ENCODE measurements at regions not wholly inside any gene's neighbourhood (a gene's known extent, or its start where the extent isn't known, plus 50 kb on each side); places are given as distances from the start of the nearest gene placed in this dataset.

GRCh38 chr20:60628749-60629148, 623.3 kb upstream of the CDH4 start:
- DNase-seq (ENCODE audit: low read depth in 1 of 2, low spot score in 2 of 2) (no peak), FAIRE-seq (no peak)
- H3K23ac ChIP-seq (ENCODE audit: insufficient read length), result no peak overlapping the region
- no peaks in the 10 kb centered on the region for H3K79me2 ChIP-seq (ENCODE audit: control insufficient read depth in 1 of 2, insufficient read depth in 2 of 2, low read length in 2 of 2)
- H2AK5ac ChIP-seq (ENCODE audit: low read depth, low read length), result no peak overlapping the region
- no peak overlapping the region for H3K14ac ChIP-seq (ENCODE audit: insufficient read length)
- H2AFZ ChIP-seq (ENCODE audit: low read length), result no peak overlapping the region
- no peak overlapping the region for H4K91ac ChIP-seq (replicated peaks; ENCODE audit: insufficient read length, low read length)
- H3K4me1 ChIP-seq (replicated peaks in 1 of 4; ENCODE audit: control insufficient read depth in 3 of 4, insufficient read depth in 4 of 4, low read length in 3 of 4), result no peaks in the 10 kb centered on the region; a peak in 1 of 7 replicates
- no peak overlapping the region for H2BK15ac ChIP-seq (ENCODE audit: low read length)
- no peaks in the 10 kb centered on the region for H3K23me2 ChIP-seq (ENCODE audit: low read depth, low read length)
- no peaks in the 10 kb centered on the region for H3K9me3 ChIP-seq (ENCODE audit: insufficient read depth in 2 of 2, low read depth in 1 of 2, low read length in 1 of 2)
- ChIA-PET CTCF (ENCODE audit: partially characterized antibody) (interaction anchor here (0.6 to 1.0 kb wide), 2 partner anchors 25 to 138 kb away, joined by 3 read pairs; no protein-coding TSS in a partner anchor), POLR2A (ENCODE audit: partially characterized antibody) (no interaction called here)
- H4K20me1 ChIP-seq (replicated peaks in 1 of 2; ENCODE audit: control insufficient read depth in 1 of 2, insufficient read depth in 2 of 2, low read length in 2 of 2), result no peaks in the 10 kb centered on the region
- H3K4me3 ChIP-seq (ENCODE audit: extremely low read depth in 1 of 4, insufficient read depth in 2 of 4, low read depth in 3 of 4, low read length in 4 of 4), result no peak overlapping the region
- H4K5ac ChIP-seq (ENCODE audit: insufficient read length, low read depth, low read length), result no peak overlapping the region
- no peak overlapping the region for H3K4me2 ChIP-seq (ENCODE audit: insufficient read depth in 1 of 2, low read depth in 2 of 2, low read length in 2 of 2)
- H2BK20ac ChIP-seq (ENCODE audit: low read length), result no peak overlapping the region
- H3K27ac ChIP-seq (ENCODE audit: low read depth, low read length), result no peak overlapping the region
- WGBS, 2 experiments (ENCODE audit: extremely low coverage in 1 of 2, insufficient coverage in 1 of 2, insufficient read length in 1 of 2, insufficient replicate concordance in 2 of 2, low coverage in 1 of 2, low lambda C conversion rate in 2 of 2, missing lambda C conversion rate in 1 of 2), result 89% methylated on average over 7 of the region's 7 CpGs; no CpG with 5 or more reads in 1 of the 2 experiments
- no peak overlapping the region for H2BK5ac ChIP-seq (ENCODE audit: low read depth, low read length)
- H3K27me3 ChIP-seq (replicated peaks in 1 of 4; ENCODE audit: control insufficient read depth in 3 of 4, extremely low read depth in 1 of 4, insufficient read depth in 3 of 4, low read length in 3 of 4), result 0 out of 7 replicates have a peak, but pooled peaks cover 0 to 3% (median 0%) of the 10 kb centered on the region in 4 experiments
- H3K9ac ChIP-seq (replicated peaks in 1 of 4; ENCODE audit: extremely low read depth in 1 of 4, low read depth in 3 of 4, low read length in 3 of 4), result no peak overlapping the region
- H2BK120ac ChIP-seq (replicated peaks; ENCODE audit: low read depth, low read length), result no peak overlapping the region
- H3K18ac ChIP-seq (ENCODE audit: extremely low read depth, low read length), result no peak overlapping the region
- no peak overlapping the region for H2BK12ac ChIP-seq (ENCODE audit: low read depth, low read length)
- no peaks in the 10 kb centered on the region for H3K79me1 ChIP-seq (ENCODE audit: low read depth, low read length)
- H4K8ac ChIP-seq (ENCODE audit: extremely low read depth, insufficient read depth, low read length), result no peak overlapping the region
- no peak overlapping the region for H3K56ac ChIP-seq (replicated peaks; ENCODE audit: insufficient read length, low read depth, low read length)
- no peaks in the 10 kb centered on the region for H3K36me3 ChIP-seq (ENCODE audit: control insufficient read depth in 2 of 4, insufficient read depth in 4 of 4, low read length in 3 of 4)
- no peak overlapping the region for H3K4ac ChIP-seq (replicated peaks; ENCODE audit: insufficient read length, low read depth, low read length)
- no peak for TF ChIP-seq NANOG (IDR thresholded peaks at IDR 0.05; ENCODE audit: insufficient read depth, low read depth, low read length, poor library complexity, severe bottlenecking)
- no peak for TF ChIP-seq NRF1 (IDR thresholded peaks at IDR 0.05; ENCODE audit: low read depth, low read length)
- TF ChIP-seq SIRT6 (IDR thresholded peaks at IDR 0.05; ENCODE audit: low read length), result no peak
- TF ChIP-seq CTCF (IDR thresholded peaks at IDR 0.05; ENCODE audit: control extremely low read depth in 1 of 3, insufficient read depth in 1 of 3, low read depth in 1 of 3, low read length in 3 of 3), result no peak
- TF ChIP-seq FOSL1 (IDR thresholded peaks at IDR 0.05; ENCODE audit: insufficient read depth, low read depth, low read length), result no peak
- TF ChIP-seq SP1 (IDR thresholded peaks at IDR 0.05; ENCODE audit: low read depth, low read length), result no peak
- TF ChIP-seq JUND (IDR thresholded peaks at IDR 0.05; ENCODE audit: low read length), result no peak
- no peak for TF ChIP-seq SP4 (IDR thresholded peaks at IDR 0.05; ENCODE audit: low read length)
- no peak for TF ChIP-seq SRF (IDR thresholded peaks at IDR 0.05; ENCODE audit: low read depth, low read length)
- no peak for TF ChIP-seq GTF2F1 (IDR thresholded peaks at IDR 0.05; ENCODE audit: borderline replicate concordance, low read depth, low read length)
- no peak for TF ChIP-seq EGR1 (IDR thresholded peaks at IDR 0.05; ENCODE audit: borderline replicate concordance, low read depth, low read length)
- no peak for TF ChIP-seq ZNF274 (IDR thresholded peaks at IDR 0.05; ENCODE audit: borderline replicate concordance, extremely low read depth, low read length)
- no peak for TF ChIP-seq KDM5A (IDR thresholded peaks at IDR 0.05; ENCODE audit: low read length)

Measured in H1 (cell line).